ENCODE measurements at regions not wholly inside any gene's neighbourhood (a gene's known extent, or its start where the extent isn't known, plus 50 kb on each side); places are given as distances from the start of the nearest gene placed in this dataset.

GRCh38 chr7:54662701-54663100 is 96.3 kb downstream of the SEC61G start:
- no peak overlapping the region for H3K4me3 ChIP-seq (ENCODE audit: extremely low read depth in 1 of 4, insufficient read depth in 2 of 4, low read depth in 3 of 4, low read length in 4 of 4)
- POLR2A ChIA-PET (ENCODE audit: partially characterized antibody): no interaction called here
- no peak for DNase-seq (ENCODE audit: low read depth in 1 of 2, low spot score in 2 of 2)
- FAIRE-seq: no peak
- H3K4ac ChIP-seq (replicated peaks; ENCODE audit: insufficient read length, low read depth, low read length): no peak overlapping the region
- no peak overlapping the region for H2AK5ac ChIP-seq (ENCODE audit: low read depth, low read length)
- H2BK12ac ChIP-seq (ENCODE audit: low read depth, low read length): peak overlapping the region; percentile 18; the same call in 1 of the 2 replicates
- H3K9ac ChIP-seq (replicated peaks in 1 of 4; ENCODE audit: extremely low read depth in 1 of 4, low read depth in 3 of 4, low read length in 3 of 4): no peak overlapping the region
- no peak overlapping the region; the same call in 1 of the 2 replicates for H2BK5ac ChIP-seq (ENCODE audit: low read depth, low read length)
- peaks cover 2 to 15% (median 7%) of the 10 kb centered on the region in 4 experiments for H3K4me1 ChIP-seq (replicated peaks in 1 of 4; ENCODE audit: control insufficient read depth in 3 of 4, insufficient read depth in 4 of 4, low read length in 3 of 4)
- no peak overlapping the region for H2BK15ac ChIP-seq (ENCODE audit: low read length)
- CTCF ChIA-PET (ENCODE audit: partially characterized antibody): interaction anchor here (0.9 kb wide), 1 partner anchor 116 kb away, joined by 3 read pairs; no protein-coding TSS in a partner anchor
- no peak overlapping the region for H3K27ac ChIP-seq (ENCODE audit: low read depth, low read length)
- H3K79me1 ChIP-seq (ENCODE audit: low read depth, low read length): no peaks in the 10 kb centered on the region
- peak overlapping the region in 1 of 2 experiments; percentile 42; a peak in 1 of 4 replicates for H3K4me2 ChIP-seq (ENCODE audit: insufficient read depth in 1 of 2, low read depth in 2 of 2, low read length in 2 of 2)
- 78% methylated on average over 7 of the region's 7 CpGs; no CpG with 5 or more reads in 1 of the 2 experiments for WGBS, 2 experiments (ENCODE audit: extremely low coverage in 1 of 2, insufficient coverage in 1 of 2, insufficient read length in 1 of 2, insufficient replicate concordance in 2 of 2, low coverage in 1 of 2, low lambda C conversion rate in 2 of 2, missing lambda C conversion rate in 1 of 2)
- H4K91ac ChIP-seq (replicated peaks; ENCODE audit: insufficient read length, low read length): peak overlapping the region; percentile 41
- H4K8ac ChIP-seq (ENCODE audit: extremely low read depth, insufficient read depth, low read length): no peak overlapping the region; the same call in 1 of the 2 replicates
- peaks cover 9% of the 10 kb centered on the region for H3K23me2 ChIP-seq (ENCODE audit: low read depth, low read length)
- H3K36me3 ChIP-seq (ENCODE audit: control insufficient read depth in 2 of 4, insufficient read depth in 4 of 4, low read length in 3 of 4): no peaks in the 10 kb centered on the region
- no peak overlapping the region for H2BK20ac ChIP-seq (ENCODE audit: low read length)
- no peak overlapping the region for H2AFZ ChIP-seq (ENCODE audit: low read length)
- H4K20me1 ChIP-seq (replicated peaks in 1 of 2; ENCODE audit: control insufficient read depth in 1 of 2, insufficient read depth in 2 of 2, low read length in 2 of 2): no peaks in the 10 kb centered on the region
- no peak overlapping the region for H3K23ac ChIP-seq (ENCODE audit: insufficient read length)
- H3K9me3 ChIP-seq (ENCODE audit: insufficient read depth in 2 of 2, low read depth in 1 of 2, low read length in 1 of 2): peaks cover 0 to 9% of the 10 kb centered on the region in 2 experiments; a peak in 2 of 4 replicates
- no peak overlapping the region for H4K5ac ChIP-seq (ENCODE audit: insufficient read length, low read depth, low read length)
- H3K79me2 ChIP-seq (ENCODE audit: control insufficient read depth in 1 of 2, insufficient read depth in 2 of 2, low read length in 2 of 2): no peaks in the 10 kb centered on the region
- H2BK120ac ChIP-seq (replicated peaks; ENCODE audit: low read depth, low read length): no peak overlapping the region
- TF ChIP-seq TEAD4 (IDR thresholded peaks at IDR 0.05; ENCODE audit: low read depth, low read length): no peak
- TF ChIP-seq FOSL1 (IDR thresholded peaks at IDR 0.05; ENCODE audit: insufficient read depth, low read depth, low read length): no peak
- no peak for TF ChIP-seq HDAC6 (IDR thresholded peaks at IDR 0.05; ENCODE audit: low read depth, low read length)
- H3K56ac ChIP-seq (replicated peaks; ENCODE audit: insufficient read length, low read depth, low read length): no peak overlapping the region
- peaks cover 0 to 26% (median 18%) of the 10 kb centered on the region in 4 experiments; a peak in 6 of 7 replicates for H3K27me3 ChIP-seq (replicated peaks in 1 of 4; ENCODE audit: control insufficient read depth in 3 of 4, extremely low read depth in 1 of 4, insufficient read depth in 3 of 4, low read length in 3 of 4)
- peak overlapping the region; percentile 51; the same call in 1 of the 2 replicates for H3K18ac ChIP-seq (ENCODE audit: extremely low read depth, low read length)
- no peak overlapping the region for H3K14ac ChIP-seq (ENCODE audit: insufficient read length)
